HT1080 (cell line): ENCODE measurements at regions not wholly inside any gene's neighbourhood (a gene's known extent, or its start where the extent isn't known, plus 50 kb on each side); places are given as distances from the start of the nearest gene placed in this dataset.
A peak's percentile ranks its signal among the peaks of the same experiment; 100 is the strongest.
"Not testable (repeated sequence)": the region's sequence is repeated elsewhere in the genome, so short reads cannot be mapped to it uniquely, and the experiment has no call there.

Experiments
- DNase-seq: peaks from one replicate; pipeline ENCODE4 v3.0.0-alpha.2; 2015; ENCODE audit warnings: low read depth

- DNase-seq = no peak
Observed at GRCh38 chr5:8553364-8553763, 684.4 kb downstream of the MTRR start.

- no peak for DNase-seq
Observed at GRCh38 chr5:8557728-8558127, 688.8 kb downstream of the MTRR start.

GRCh38 chr5:8560776-8561175, 691.8 kb downstream of the MTRR start:
- no peak for DNase-seq

- no peak for DNase-seq
Observed at GRCh38 chr5:8561224-8561840, 692.4 kb downstream of the MTRR start.

- DNase-seq = no peak
Observed at GRCh38 chr5:8561854-8562253, 692.9 kb downstream of the MTRR start.

GRCh38 chr5:8563540-8563939, 694.6 kb downstream of the MTRR start:
- DNase-seq = not testable (repeated sequence)

GRCh38 chr5:8568858-8569257, 699.9 kb downstream of the MTRR start:
- DNase-seq = no peak

- DNase-seq = no peak
Observed at GRCh38 chr5:8570528-8570927, 701.6 kb downstream of the MTRR start.

GRCh38 chr5:8576178-8576577, 707.2 kb downstream of the MTRR start:
- DNase-seq = peak; percentile 13

- DNase-seq = no peak
Observed at GRCh38 chr5:8577792-8578191, 708.8 kb downstream of the MTRR start.

GRCh38 chr5:8580298-8580697, 711.4 kb downstream of the MTRR start:
- no peak for DNase-seq

- DNase-seq = no peak
Observed at GRCh38 chr5:8581047-8581446, 712.1 kb downstream of the MTRR start.

- DNase-seq = no peak
Observed at GRCh38 chr5:8585230-8586018, 716.5 kb downstream of the MTRR start.

- DNase-seq = no peak
Observed at GRCh38 chr5:8590959-8591358, 722.0 kb downstream of the MTRR start.

GRCh38 chr5:8598356-8598755, 729.4 kb downstream of the MTRR start:
- no peak for DNase-seq

- DNase-seq = no peak
Observed at GRCh38 chr5:8598996-8599395, 730.0 kb downstream of the MTRR start.

GRCh38 chr5:8600843-8601242, 731.9 kb downstream of the MTRR start:
- DNase-seq = no peak

GRCh38 chr5:8601831-8602354, 732.9 kb downstream of the MTRR start:
- DNase-seq = no peak

GRCh38 chr5:8606231-8606630, 737.3 kb downstream of the MTRR start:
- no peak for DNase-seq

- DNase-seq = no peak
Observed at GRCh38 chr5:8611067-8611466, 742.1 kb downstream of the MTRR start.

- DNase-seq = no peak
Observed at GRCh38 chr5:8613078-8613685, 744.2 kb downstream of the MTRR start.

- peak; percentile 39 for DNase-seq
Observed at GRCh38 chr5:8615142-8615858, 746.4 kb downstream of the MTRR start.
